HepG2 (cell line): ENCODE measurements at regions not wholly inside any gene's neighbourhood (a gene's known extent, or its start where the extent isn't known, plus 50 kb on each side); places are given as distances from the start of the nearest gene placed in this dataset.

Experiments used
- ATAC-seq: fragments of 200-7000 bp; cut with Tn5 transposase; 3 replicates; pipeline ENCODE4 v1.9.1; 2020; ENCODE audit warnings: mild to moderate bottlenecking, moderate library complexity
- BruUV-seq: library from RNA; stranded (reverse); fragments of 400-500 nt; replicated peaks from 2 replicates; lab custom pipeline; 2021; lab: Mats Ljungman, UMichigan
- CTCF ChIA-PET: fragments of 300-600 bp; formaldehyde crosslinking; extraction: SDS; loops from one replicate; lab custom pipeline; 2021; ENCODE audit warnings: low total read pairs, inconsistent platforms, low intra/inter-chr PET ratio; lab: Yijun Ruan, JAX
- POLR2A ChIA-PET: fragments of 350-600 bp; sonication (Branson Sonifier 250); formaldehyde crosslinking; loops from one replicate; lab custom pipeline; 2020; ENCODE audit warnings: antibody characterized with exemption, inconsistent platforms; lab: Yijun Ruan, JAX
- DNase-seq: peaks from one replicate; pipeline ENCODE4 v3.0.0-alpha.2; 2015; ENCODE audit warnings: low spot score
- FAIRE-seq: peaks from 3 replicates; lab custom pipeline; 2011; peaks lifted over from hg19 to GRCh38; lab: Jason Lieb, UNC
- H2AFZ ChIP-seq: one replicate; pipeline ENCODE4 v1.6.1; 2011; ENCODE audit warnings: low read length, inconsistent platforms
- H3K27ac ChIP-seq: fragments of 300-600 bp; 3 replicates; pipeline ENCODE4 v1.8.0; 2011; ENCODE audit warnings: mixed run types, mild to moderate bottlenecking, mixed read lengths, low read length, inconsistent platforms; ENCODE audit not compliant: insufficient read depth; ENCODE audit errors: extremely low read length
- H3K27me3 ChIP-seq, 2 experiments: fragments of 200-600 bp in 1 of 2; 2 replicates in 1 of 2; 3 replicates in 1 of 2; pipeline versions ENCODE4 v1.6.0 to v1.8.0; 2011; ENCODE audit warnings: low read length in 2 of 2, mild to moderate bottlenecking in 2 of 2, moderate library complexity in 2 of 2, inconsistent platforms in 1 of 2; ENCODE audit not compliant: insufficient read depth in 2 of 2, control insufficient read depth in 1 of 2
- H3K36me3 ChIP-seq, 2 experiments: fragments of 200-600 bp in 1 of 2; replicated peaks in 1 of 2; 2 replicates in 1 of 2; 3 replicates in 1 of 2; pipeline versions ENCODE4 v1.5.1 to v1.8.0; 2011; ENCODE audit warnings: low read length in 2 of 2, inconsistent platforms in 1 of 2; ENCODE audit not compliant: insufficient read depth in 2 of 2, control insufficient read depth in 1 of 2
- H3K4me1 ChIP-seq: 2 replicates; pipeline ENCODE4 v1.5.1; 2012; ENCODE audit warnings: low read length, inconsistent platforms; ENCODE audit not compliant: insufficient read depth
- H3K4me2 ChIP-seq: 2 replicates; pipeline ENCODE4 v1.6.0; 2011; ENCODE audit warnings: low read depth, low read length, inconsistent platforms
- H3K4me3 ChIP-seq, 3 experiments: fragments of 200-600 bp in 1 of 3; sonication (generic), shearing (Covaris generic) in 1 of 3; replicated peaks in 1 of 3; 2 replicates each; pipeline ENCODE4 v1.5.1; 2011 to 2016; ENCODE audit warnings: low read length in 3 of 3, inconsistent platforms in 2 of 3, low read depth in 2 of 3, mild to moderate bottlenecking in 2 of 3, control low read depth in 1 of 3, mixed read lengths in 1 of 3; ENCODE audit not compliant: insufficient read depth in 1 of 3
- H3K79me2 ChIP-seq: one replicate; pipeline ENCODE4 v1.6.1; 2011; ENCODE audit warnings: low read length, inconsistent platforms; ENCODE audit not compliant: insufficient read depth
- H3K9ac ChIP-seq: 2 replicates; pipeline ENCODE4 v1.6.0; 2011; ENCODE audit warnings: mild to moderate bottlenecking, low read depth, low read length, inconsistent platforms; ENCODE audit not compliant: insufficient read depth
- H3K9me3 ChIP-seq: 2 replicates; pipeline ENCODE4 v1.5.1; 2012; ENCODE audit warnings: mild to moderate bottlenecking, low read length
- H4K20me1 ChIP-seq: 2 replicates; pipeline ENCODE4 v1.6.0; 2011; ENCODE audit warnings: inconsistent platforms, mild to moderate bottlenecking, low read length, moderate library complexity; ENCODE audit not compliant: insufficient read depth
- FOXA1 ChIP-seq, 2 experiments: fragments of 450-650 bp in 1 of 2; sonication (generic) in 1 of 2; formaldehyde crosslinking in 1 of 2; IDR thresholded peaks; 2 replicates each; pipeline versions ENCODE4 v1.4.0 to v1.6.1; 2016 to 2020; ENCODE audit warnings: missing genetic modification reagents in 1 of 2
- FOXO1 ChIP-seq: sonication (generic); formaldehyde crosslinking; IDR thresholded peaks from 2 replicates; pipeline ENCODE4 v1.4.0; 2020; ENCODE audit warnings: missing genetic modification reagents
- KLF11 ChIP-seq: IDR thresholded peaks from 2 replicates; pipeline ENCODE4 v1.6.1; 2016; ENCODE audit warnings: missing compliant biosample characterization
- MZF1 ChIP-seq: sonication (generic); formaldehyde crosslinking; IDR thresholded peaks from 2 replicates; pipeline ENCODE4 v1.8.1; 2023; ENCODE audit warnings: mild to moderate bottlenecking, missing genetic modification reagents, borderline replicate concordance
- PTBP1 ChIP-seq: fragments of 200-400 bp; formaldehyde crosslinking; IDR thresholded peaks from 2 replicates; pipeline ENCODE4 v1.6.1; 2018; ENCODE audit warnings: low read length, low read depth; ENCODE audit not compliant: poor library complexity, severe bottlenecking
- SIN3A ChIP-seq: IDR thresholded peaks from 2 replicates; pipeline ENCODE4 v1.6.1; 2011; ENCODE audit warnings: low read depth, mild to moderate bottlenecking, control low read depth, low read length, borderline replicate concordance
- WGBS: methylation state at CpG from one replicate; pipeline ENCODE4 v1.1.6; 2017; ENCODE audit warnings: low lambda C conversion rate; 5-methylcytosine and 5-hydroxymethylcytosine counted together
- in situ Hi-C: cut with HindIII; loops from 2 replicates; pipeline ENCODE4 v1.10.0; 2017; ENCODE audit warnings: low pct_unique_long_range_greater_than_20kb; ENCODE audit not compliant: extremely low pct_ligation_motif_present
- intact Hi-C: fragments of 100-400 bp; cut with micrococcal nuclease; formaldehyde crosslinking; loops from one replicate; pipeline ENCODE4 v1.10.0; 2022; ENCODE audit not compliant: unreplicated experiment
- TF ChIP-seq, protein P1 (sequence below): sonication (generic); formaldehyde crosslinking; IDR thresholded peaks from 2 replicates; pipeline ENCODE4 v1.4.0; 2020; ENCODE audit warnings: missing genetic modification reagents
- TF ChIP-seq, protein P2 (sequence below): sonication (generic); formaldehyde crosslinking; IDR thresholded peaks from 2 replicates; pipeline ENCODE4 v1.5.1; 2020; ENCODE audit warnings: mild to moderate bottlenecking, missing genetic modification reagents

DNA sequence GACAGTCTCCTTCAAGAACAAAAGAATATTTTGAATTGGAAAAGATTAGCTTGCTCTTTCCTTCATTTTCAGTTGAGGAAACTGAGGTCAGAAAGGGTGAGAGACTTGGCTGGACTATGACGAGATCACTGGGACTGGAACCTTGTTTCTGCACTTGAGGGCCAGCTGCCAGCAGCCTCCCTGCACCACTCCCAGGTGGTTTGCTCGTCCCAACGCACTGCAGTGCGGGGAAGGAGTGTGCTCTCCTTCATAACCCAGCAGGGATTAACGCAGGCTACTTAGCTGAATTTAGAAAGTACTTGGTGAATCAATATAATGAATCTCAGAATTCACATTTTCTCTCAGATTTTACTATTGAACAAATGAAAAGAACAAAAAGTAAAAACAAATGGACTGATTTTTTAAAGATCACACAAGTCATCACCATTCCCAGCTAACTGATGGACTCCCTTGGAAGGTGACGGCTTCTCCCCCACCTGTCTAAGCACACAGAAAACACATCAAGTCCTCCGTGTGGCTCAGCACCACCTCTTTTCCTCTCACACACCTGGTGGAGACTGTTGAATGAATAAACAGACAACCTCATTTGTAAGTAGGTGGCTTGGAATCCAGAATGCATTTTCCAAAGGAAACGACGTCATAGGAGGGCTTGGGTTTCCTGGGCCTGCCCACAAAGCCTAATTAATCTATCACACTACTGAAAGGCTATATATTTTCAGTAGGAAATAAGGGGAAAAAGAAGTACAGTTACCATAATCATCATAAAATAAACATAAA, 121.0 kb downstream of the QRSL1 start:
- no TSS peak for BruUV-seq
- H3K4me1 ChIP-seq: peaks cover 73% of the 10 kb centered on the region
- ChIA-PET CTCF (no interaction called here), POLR2A (no interaction called here)
- FAIRE-seq (no peak), DNase-seq (no peak), ATAC-seq (no peak)
- H3K9me3 ChIP-seq: no peaks in the 10 kb centered on the region
- H3K27me3 ChIP-seq: no peaks in the 10 kb centered on the region
- in situ Hi-C loops: no loop called here
- H3K36me3 ChIP-seq: no peaks in the 10 kb centered on the region
- H4K20me1 ChIP-seq: no peaks in the 10 kb centered on the region
- no peak overlapping the region for H3K4me3 ChIP-seq
- 86% methylated on average over 9 of the region's 9 CpGs for WGBS
- no peak overlapping the region for H3K4me2 ChIP-seq
- no peak overlapping the region for H2AFZ ChIP-seq
- no peaks in the 10 kb centered on the region for H3K79me2 ChIP-seq
- TF ChIP-seq, protein P1, sequence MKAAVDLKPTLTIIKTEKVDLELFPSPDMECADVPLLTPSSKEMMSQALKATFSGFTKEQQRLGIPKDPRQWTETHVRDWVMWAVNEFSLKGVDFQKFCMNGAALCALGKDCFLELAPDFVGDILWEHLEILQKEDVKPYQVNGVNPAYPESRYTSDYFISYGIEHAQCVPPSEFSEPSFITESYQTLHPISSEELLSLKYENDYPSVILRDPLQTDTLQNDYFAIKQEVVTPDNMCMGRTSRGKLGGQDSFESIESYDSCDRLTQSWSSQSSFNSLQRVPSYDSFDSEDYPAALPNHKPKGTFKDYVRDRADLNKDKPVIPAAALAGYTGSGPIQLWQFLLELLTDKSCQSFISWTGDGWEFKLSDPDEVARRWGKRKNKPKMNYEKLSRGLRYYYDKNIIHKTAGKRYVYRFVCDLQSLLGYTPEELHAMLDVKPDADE: no peak
- TF ChIP-seq, protein P2, sequence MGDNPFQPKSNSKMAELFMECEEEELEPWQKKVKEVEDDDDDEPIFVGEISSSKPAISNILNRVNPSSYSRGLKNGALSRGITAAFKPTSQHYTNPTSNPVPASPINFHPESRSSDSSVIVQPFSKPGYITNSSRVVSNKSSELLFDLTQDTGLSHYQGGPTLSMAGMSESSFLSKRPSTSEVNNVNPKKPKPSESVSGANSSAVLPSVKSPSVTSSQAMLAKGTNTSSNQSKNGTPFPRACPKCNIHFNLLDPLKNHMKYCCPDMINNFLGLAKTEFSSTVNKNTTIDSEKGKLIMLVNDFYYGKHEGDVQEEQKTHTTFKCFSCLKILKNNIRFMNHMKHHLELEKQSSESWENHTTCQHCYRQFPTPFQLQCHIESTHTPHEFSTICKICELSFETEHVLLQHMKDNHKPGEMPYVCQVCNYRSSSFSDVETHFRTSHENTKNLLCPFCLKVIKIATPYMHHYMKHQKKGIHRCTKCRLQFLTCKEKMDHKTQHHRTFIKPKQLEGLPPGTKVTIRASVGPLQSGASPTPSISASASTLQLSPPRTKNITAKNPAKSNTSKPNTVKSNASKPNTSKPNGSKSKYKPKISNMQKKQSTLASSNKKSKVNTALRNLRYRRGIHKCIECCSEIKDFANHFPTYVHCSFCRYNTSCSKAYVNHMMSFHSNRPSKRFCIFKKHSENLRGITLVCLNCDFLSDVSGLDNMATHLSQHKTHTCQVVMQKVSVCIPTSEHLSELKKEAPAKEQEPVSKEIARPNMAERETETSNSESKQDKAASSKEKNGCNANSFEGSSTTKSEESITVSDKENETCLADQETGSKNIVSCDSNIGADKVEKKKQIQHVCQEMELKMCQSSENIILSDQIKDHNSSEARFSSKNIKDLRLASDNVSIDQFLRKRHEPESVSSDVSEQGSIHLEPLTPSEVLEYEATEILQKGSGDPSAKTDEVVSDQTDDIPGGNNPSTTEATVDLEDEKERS (CRISPR knock-in tag): no peak
- no peak for TF ChIP-seq FOXO1
- no peak for TF ChIP-seq SIN3A
- no peak for TF ChIP-seq PTBP1
- no peak for TF ChIP-seq MZF1 (CRISPR knock-in tag)
- TF ChIP-seq KLF11 (CRISPR knock-in tag): no peak
- no peak for TF ChIP-seq FOXA1 (IDR thresholded peaks at IDR 0.05)
- no peak for TF ChIP-seq FOXA1 (CRISPR knock-in tag; IDR thresholded peaks at IDR 0.05)
- no peak overlapping the region for H3K27ac ChIP-seq
- H3K9ac ChIP-seq: no peak overlapping the region
- intact Hi-C loops: loop anchor here (5.0 kb wide), 1 partner anchor 37 kb away; no protein-coding TSS in a partner anchor
